CD4-positive, alpha-beta T cell (primary cell): ENCODE measurements at regions not wholly inside any gene's neighbourhood (a gene's known extent, or its start where the extent isn't known, plus 50 kb on each side); places are given as distances from the start of the nearest gene placed in this dataset.

Source experiments
- ATAC-seq: fragments of 200-7000 bp; cut with Tn5 transposase; one replicate; pipeline ENCODE4 v1.10.0; 2022; ENCODE audit warnings: mild to moderate bottlenecking; ENCODE audit not compliant: poor library complexity
- CTCF ChIA-PET: fragments of 350-600 bp; sonication (Branson Sonifier 250); formaldehyde crosslinking; loops from one replicate; lab custom pipeline; 2021; ENCODE audit warnings: antibody characterized with exemption, inconsistent platforms; lab: Charles Lee
- POLR2A ChIA-PET: fragments of 350-600 bp; sonication (Branson Sonifier 250); formaldehyde crosslinking; loops from one replicate; lab custom pipeline; 2021; ENCODE audit warnings: antibody characterized with exemption, inconsistent platforms; lab: Charles Lee
- DNase-seq, 14 experiments: peaks; one replicate each; pipeline ENCODE4 v3.0.0-alpha.2; 2013 to 2020; ENCODE audit warnings: mixed read lengths in 2 of 14
- H3K27ac ChIP-seq, 2 donors: one replicate each; pipeline versions ENCODE4 v1.5.1 to v1.7.0; 2013; ENCODE audit warnings: low read length in 2 of 2, low read depth in 1 of 2, mild to moderate bottlenecking in 1 of 2
- H3K27me3 ChIP-seq, 2 experiments: 1 replicate in 1 of 2; 2 replicates in 1 of 2; pipeline versions ENCODE4 v1.6.1 to v1.7.0; 2013; ENCODE audit warnings: low read length in 2 of 2, control low read depth in 1 of 2, mild to moderate bottlenecking in 1 of 2, moderate library complexity in 1 of 2; ENCODE audit not compliant: insufficient read depth in 2 of 2, control insufficient read depth in 1 of 2
- H3K36me3 ChIP-seq: one replicate; pipeline ENCODE4 v1.6.1; 2013; ENCODE audit warnings: low read length, control low read depth; ENCODE audit not compliant: insufficient read depth
- H3K4me1 ChIP-seq: one replicate; pipeline ENCODE4 v1.6.1; 2013; ENCODE audit warnings: low read length, control low read depth; ENCODE audit not compliant: insufficient read depth
- H3K4me3 ChIP-seq: one replicate; pipeline ENCODE4 v1.5.1; 2013; ENCODE audit warnings: mild to moderate bottlenecking, low read length, moderate library complexity
- H3K9me3 ChIP-seq, 2 experiments: 1 replicate in 1 of 2; 2 replicates in 1 of 2; pipeline versions ENCODE4 v1.6.1 to v1.7.0; 2013; ENCODE audit warnings: low read length in 2 of 2, mild to moderate bottlenecking in 2 of 2, control low read depth in 1 of 2, moderate library complexity in 1 of 2; ENCODE audit not compliant: control insufficient read depth in 1 of 2, insufficient read depth in 1 of 2
- H3K27ac Mint-ChIP-seq: one replicate; pipeline ENCODE4 v1.8.0; 2020; ENCODE audit warnings: mixed read lengths
- H3K27me3 Mint-ChIP-seq: one replicate; pipeline ENCODE4 v1.8.0; 2021; ENCODE audit warnings: mixed read lengths
- H3K36me3 Mint-ChIP-seq: one replicate; pipeline ENCODE4 v1.8.0; 2021; ENCODE audit warnings: low read depth, mixed read lengths
- H3K4me1 Mint-ChIP-seq: one replicate; pipeline ENCODE4 v1.8.0; 2021; ENCODE audit warnings: low read depth, mixed read lengths
- H3K4me3 Mint-ChIP-seq: one replicate; pipeline ENCODE4 v1.8.0; 2020; ENCODE audit warnings: mild to moderate bottlenecking, mixed read lengths
- H3K9me3 Mint-ChIP-seq: one replicate; pipeline ENCODE4 v1.8.0; 2020; ENCODE audit warnings: mixed read lengths
- CTCF ChIP-seq: fragments of 200-600 bp; IDR thresholded peaks from one replicate; pipeline ENCODE4 v1.8.0; 2022; ENCODE audit warnings: antibody characterized with exemption, mild to moderate bottlenecking
- intact Hi-C, 2 experiments: fragments of 100-400 bp; cut with DNase I in 1 of 2; cut with micrococcal nuclease in 1 of 2; formaldehyde crosslinking; loops; one replicate each; pipeline versions ENCODE4 v1.15.1 to v1.9.0; 2023 to 2025; cut with DNase I, micrococcal nuclease

- H3K9me3 ChIP-seq, result no peaks in the 10 kb centered on the region
- intact Hi-C loops, result no loop called here
- ChIA-PET POLR2A (no interaction called here), CTCF (no interaction called here)
- DNase-seq (no peak), ATAC-seq (no peak)
- no peak overlapping the region for H3K4me3 ChIP-seq
- peaks cover 0 to 6% of the 10 kb centered on the region in 2 experiments for H3K27me3 ChIP-seq
- TF ChIP-seq CTCF, result no peak
- H3K27ac ChIP-seq, result no peak overlapping the region
- H3K27me3 Mint-ChIP-seq, result no peaks in the 10 kb centered on the region
- H3K4me3 Mint-ChIP-seq, result no peak overlapping the region
- peaks cover 3% of the 10 kb centered on the region for H3K9me3 Mint-ChIP-seq
- no peak overlapping the region for H3K27ac Mint-ChIP-seq
- no peaks in the 10 kb centered on the region for H3K36me3 ChIP-seq
- H3K4me1 ChIP-seq, result no peaks in the 10 kb centered on the region
- no peaks in the 10 kb centered on the region for H3K36me3 Mint-ChIP-seq
- no peaks in the 10 kb centered on the region for H3K4me1 Mint-ChIP-seq
Observed at GRCh38 chr12:28827861-28828260, 321.2 kb upstream of the FAR2 start.

GRCh38 chr12:28828318-28828717 lies 320.8 kb upstream of the FAR2 start:
- intact Hi-C loops, result no loop called here
- no peak for DNase-seq
- Histone ChIP-seq H3K4me1 (no peaks in the 10 kb centered on the region), H3K27me3 (peaks cover 0 to 6% of the 10 kb centered on the region in 2 experiments), H3K27ac (no peak overlapping the region), H3K4me3 (no peak overlapping the region), H3K9me3 (peaks cover 0 to 4% of the 10 kb centered on the region in 2 experiments), H3K36me3 (no peaks in the 10 kb centered on the region)
- H3K27me3 Mint-ChIP-seq, result no peaks in the 10 kb centered on the region
- TF ChIP-seq CTCF, result no peak
- ChIA-PET CTCF (no interaction called here), POLR2A (no interaction called here)
- H3K9me3 Mint-ChIP-seq, result peaks cover 3% of the 10 kb centered on the region
- H3K36me3 Mint-ChIP-seq, result no peaks in the 10 kb centered on the region
- no peak overlapping the region for H3K27ac Mint-ChIP-seq
- H3K4me3 Mint-ChIP-seq, result no peak overlapping the region
- no peak for ATAC-seq
- H3K4me1 Mint-ChIP-seq, result no peaks in the 10 kb centered on the region

GRCh38 chr12:28830491-28830890 lies 318.6 kb upstream of the FAR2 start:
- intact Hi-C loops, result no loop called here
- POLR2A ChIA-PET, result no interaction called here
- Mint-ChIP-seq H3K27ac (no peak overlapping the region), H3K36me3 (no peaks in the 10 kb centered on the region), H3K9me3 (peaks cover 8% of the 10 kb centered on the region), H3K4me3 (no peak overlapping the region), H3K4me1 (no peaks in the 10 kb centered on the region), H3K27me3 (no peaks in the 10 kb centered on the region)
- no peak for TF ChIP-seq CTCF
- Histone ChIP-seq H3K4me3 (no peak overlapping the region), H3K36me3 (no peaks in the 10 kb centered on the region), H3K27me3 (peaks cover 0 to 6% of the 10 kb centered on the region in 2 experiments), H3K27ac (no peak overlapping the region), H3K4me1 (no peaks in the 10 kb centered on the region), H3K9me3 (peaks cover 0 to 5% of the 10 kb centered on the region in 2 experiments)
- CTCF ChIA-PET, result no interaction called here
- DNase-seq, result no peak
- no peak for ATAC-seq
